ELF-1 (cell line): ENCODE measurements at regions not wholly inside any gene's neighbourhood (a gene's known extent, or its start where the extent isn't known, plus 50 kb on each side); places are given as distances from the start of the nearest gene placed in this dataset.

Source experiments
- DNase-seq: peaks from one replicate; pipeline ENCODE4 v3.0.0-alpha.2; 2016; ENCODE audit warnings: low read depth, low spot score

DNA sequence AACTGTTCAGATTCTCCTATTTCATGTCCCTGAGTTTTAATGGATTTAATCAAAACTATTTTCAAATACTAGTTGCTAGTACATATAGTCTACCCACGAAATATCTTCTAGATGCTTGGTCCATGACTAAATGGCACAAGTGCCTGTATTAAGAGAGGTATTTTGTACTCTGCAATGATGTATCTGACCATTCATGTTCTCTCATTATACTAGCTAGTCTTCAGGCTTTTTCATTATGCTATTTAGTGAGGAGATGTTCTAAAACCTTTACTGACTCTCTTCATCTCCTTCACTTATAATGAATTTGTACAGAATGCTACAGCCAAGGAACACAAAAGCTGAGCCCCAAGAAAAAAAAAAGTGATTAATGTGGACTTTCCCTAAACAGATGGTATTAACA is 222.5 kb downstream of the AHR start:
- no peak for DNase-seq

DNA sequence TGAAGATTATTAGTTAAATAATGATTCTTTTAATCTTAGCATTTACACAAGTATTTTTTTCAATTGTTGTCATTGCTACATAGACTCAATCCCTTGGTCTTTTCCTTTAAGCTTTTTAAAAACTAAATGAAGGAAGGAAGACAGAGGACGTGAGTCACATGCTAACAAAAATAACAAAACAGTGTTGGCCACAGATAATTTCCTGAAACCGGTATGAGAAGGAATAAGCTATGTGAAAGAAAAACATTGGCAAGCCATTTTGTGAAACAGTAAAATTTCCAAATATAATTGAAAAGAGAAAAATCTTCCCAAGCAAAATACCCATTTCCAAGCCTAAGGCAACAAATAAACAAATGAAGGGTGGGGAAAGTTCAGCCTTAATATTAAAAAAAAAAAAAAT is 223.0 kb downstream of the AHR start:
- no peak for DNase-seq

DNA sequence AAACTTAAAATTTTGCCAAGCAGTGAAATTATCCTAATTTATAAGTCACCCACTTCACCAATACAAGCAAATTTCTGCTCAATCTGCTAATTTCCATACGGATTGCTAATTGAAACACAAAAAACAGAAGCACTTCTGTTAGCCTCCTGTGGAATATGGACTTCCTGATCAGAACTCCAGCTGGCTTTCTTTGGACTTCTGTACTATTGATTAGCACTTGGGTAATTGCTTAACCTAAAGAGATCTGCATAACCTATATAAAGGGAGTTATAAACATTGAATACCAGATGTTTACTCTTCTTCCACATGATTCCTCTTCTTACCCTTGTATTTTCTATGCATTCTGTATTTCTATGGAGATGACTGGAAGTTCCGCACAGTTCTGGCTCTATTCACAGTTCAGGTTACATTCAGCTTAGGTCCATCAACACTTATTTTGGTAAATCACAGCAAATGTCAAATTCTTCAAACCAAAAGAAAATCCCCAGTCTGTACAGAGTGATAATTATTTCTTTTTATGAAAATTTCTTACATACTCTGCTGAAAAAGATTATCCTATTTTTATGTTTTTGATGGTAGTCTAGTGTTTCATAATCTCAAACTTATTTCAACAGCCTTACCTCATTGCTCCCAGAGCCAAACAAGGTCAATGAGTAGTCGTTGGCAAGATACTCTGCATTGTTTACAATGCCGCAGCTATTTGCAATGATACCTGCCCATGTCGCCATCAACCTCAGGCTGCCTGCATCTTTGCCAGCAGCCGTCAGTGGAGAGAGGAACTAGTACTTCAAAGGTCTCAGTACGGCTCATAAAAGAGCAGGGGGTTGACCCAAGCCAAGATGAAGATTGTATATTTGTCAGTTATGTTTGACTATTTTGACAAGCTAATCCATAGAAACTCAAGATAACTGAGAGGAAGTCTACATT is 225.6 kb downstream of the AHR start:
- DNase-seq = no peak

DNA sequence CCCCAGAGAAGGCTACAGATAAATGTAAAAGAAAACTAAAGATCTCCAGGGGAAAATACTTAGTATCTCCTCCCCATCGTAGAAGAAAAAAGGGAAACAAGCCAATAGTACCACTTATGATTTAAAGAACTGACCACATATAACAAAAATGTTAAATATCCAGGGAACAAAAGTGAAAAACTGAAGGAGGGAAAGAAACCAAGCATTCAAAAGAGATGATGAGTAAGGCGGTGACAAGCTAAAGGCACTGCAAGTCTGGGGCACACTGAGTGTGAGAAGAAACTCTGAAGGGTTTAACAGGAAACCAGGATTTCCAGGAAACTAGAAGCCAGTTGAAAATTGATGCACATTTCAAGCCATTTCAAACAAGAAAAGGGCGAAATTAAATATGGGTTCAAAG is 226.3 kb downstream of the AHR start:
- DNase-seq = no peak

DNA sequence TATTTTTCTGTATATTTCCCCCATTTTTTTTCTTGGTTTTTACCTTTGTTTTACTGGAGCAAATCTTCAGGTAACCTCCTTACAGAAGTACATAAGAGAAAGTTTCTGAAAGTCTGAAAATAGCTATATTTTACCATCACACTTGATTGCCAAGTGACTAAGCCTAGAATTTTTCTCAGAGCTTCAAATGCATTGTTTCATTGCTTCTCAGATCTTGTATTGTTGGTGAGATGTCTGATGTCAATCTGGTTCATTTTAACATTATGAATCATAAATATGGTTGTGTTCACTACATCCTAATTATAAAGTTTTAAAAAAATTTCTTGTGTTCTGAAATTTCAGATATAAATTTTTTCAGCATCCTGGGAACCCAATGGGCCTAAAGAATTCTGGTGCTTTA is 228.2 kb downstream of the AHR start:
- no peak for DNase-seq

DNA sequence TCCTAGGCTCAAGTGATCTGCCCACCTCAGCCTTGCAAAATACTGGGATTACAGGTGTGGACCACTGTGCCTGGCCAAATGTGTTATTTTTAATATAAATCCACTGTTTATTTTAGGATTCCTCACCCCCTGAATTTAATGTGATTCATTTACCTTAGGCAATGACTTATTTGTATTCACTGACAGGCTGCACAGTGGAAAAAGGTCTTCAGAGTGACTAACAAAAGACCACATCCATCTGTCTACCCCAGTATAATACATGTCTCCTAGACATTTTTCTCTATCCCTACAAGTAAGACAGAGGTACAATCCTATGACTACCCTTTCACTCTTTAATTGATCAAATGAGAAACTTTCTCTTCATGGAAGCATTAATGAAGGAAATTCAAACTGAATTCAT is 230.2 kb downstream of the AHR start:
- no peak for DNase-seq

DNA sequence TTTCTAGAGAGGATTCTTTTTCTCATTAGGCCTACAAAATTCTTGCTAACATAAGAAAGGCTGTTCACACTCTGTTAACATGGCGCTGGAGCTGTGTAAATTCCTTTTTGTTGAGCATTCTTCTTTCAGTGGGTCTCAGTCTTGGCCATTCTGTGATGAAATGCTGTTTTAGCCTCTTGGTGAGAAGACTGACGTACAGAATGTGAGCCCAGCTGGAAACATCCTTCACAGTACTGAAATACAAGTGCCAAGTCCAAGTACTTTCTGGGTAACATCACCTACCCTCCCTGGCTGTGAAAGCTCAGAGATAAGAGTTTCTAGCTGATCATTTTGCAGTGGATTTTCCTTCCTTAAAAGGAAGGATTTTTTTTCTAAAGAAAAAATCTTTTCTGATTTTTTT is 231.8 kb downstream of the AHR start:
- DNase-seq = no peak

DNA sequence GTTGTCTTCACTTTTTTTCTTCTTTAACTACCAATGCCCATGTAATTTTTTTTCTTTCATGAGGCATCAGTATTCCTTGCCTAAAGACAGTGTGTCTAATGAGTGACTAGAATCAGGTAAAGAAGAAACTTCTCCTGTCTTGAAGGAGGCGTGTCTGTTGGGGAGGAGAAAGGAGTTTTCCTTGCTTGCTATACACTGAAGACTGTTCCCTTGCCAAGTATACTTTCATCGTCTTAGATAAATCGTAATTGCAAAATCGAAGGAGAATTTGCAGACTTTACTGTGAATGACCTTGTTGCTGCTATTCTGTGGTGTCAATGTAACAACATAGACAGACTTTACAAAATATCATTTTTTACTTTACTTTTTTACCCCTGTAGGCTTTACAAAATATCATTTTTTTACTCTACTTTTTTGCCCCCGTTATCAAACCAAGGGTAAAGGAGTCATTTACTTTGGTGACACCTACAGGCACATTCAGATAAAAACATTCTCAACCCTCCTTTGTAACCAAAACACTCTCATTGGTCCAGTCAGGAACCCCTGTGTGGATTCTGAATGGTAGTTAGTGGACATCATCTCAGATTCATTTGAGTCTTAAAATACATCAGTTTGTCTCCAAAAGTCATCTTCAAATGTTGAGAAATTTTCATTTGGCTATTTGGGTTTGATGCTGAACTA is 232.4 kb downstream of the AHR start:
- no peak for DNase-seq

DNA sequence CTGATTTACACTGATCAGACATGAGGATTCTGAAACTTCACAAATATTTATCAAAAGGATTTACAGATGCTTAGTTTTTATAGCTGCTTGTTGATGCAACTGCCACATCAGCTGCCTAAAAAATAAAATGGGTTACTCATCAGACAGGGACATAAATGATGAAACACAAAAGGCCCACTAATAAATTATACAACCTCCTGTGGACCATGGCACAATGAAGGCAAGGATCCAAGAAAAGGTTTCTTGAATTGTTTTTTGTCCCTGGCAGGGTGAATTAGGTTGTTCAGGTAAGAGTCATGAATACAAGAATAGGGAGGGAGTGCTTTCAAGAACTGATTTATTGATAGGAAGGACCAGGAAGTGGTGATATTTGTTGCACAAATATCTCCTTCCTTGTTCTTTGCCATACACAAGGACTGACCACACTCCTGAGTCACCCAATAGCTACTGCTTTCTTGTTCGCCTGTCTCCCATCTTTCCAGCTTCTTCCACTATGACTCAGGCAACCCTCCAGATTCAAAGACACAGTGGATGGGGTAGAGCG is 234.5 kb downstream of the AHR start:
- DNase-seq = no peak

DNA sequence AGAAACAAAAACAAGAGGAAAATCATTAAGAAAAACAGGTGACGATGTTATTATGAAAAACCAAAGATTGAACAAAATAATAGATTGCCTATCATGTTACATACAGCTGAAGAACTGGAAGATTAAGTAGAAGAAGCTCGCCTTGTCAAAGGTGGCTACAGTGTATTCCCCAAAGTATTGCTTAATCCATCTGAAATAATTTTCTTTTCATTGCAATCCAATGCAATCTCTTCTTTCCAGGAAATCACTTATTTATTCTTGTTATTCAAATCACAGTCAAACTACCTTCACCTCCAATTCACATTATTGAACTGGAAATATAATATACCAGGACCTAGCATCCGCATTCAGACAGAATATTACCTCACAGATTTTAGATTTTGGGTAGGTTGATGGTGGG is 235.9 kb downstream of the AHR start:
- no peak for DNase-seq

DNA sequence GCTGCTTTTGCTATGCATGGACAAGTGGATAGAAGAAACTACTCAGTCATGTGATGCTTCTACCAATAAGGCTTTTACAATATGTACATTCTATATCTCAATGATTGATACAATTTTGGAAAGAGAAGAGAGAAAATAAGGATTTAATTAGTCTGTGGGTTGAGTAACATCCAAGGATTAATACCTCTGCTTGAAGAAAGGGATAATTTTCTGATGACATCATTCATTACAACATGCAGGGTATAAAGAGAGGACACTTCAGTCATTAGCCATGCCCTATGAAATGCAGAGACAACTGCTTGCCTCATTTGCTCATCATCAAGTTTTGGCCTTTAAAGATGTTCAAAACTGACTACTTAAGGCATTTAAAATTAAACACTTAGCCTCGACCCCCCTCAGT is 237.3 kb downstream of the AHR start:
- DNase-seq = no peak

DNA sequence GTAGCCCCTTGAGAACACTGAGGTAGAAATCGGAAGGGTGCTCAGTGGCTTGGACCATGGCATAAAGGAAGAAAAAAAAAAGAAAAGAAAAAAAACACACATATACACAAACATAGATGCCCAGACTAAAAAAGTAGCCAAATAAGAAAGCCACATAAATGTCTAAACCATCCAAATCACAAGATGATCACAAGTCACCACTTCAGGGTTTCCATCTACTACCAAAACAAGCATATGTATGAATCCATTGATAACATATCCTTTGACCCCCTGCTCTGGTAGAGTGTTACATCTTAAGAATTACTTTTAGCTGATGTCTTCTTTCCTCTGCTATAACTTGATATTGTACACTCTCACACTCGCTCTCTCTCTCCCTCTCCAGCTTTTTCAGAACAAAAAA is 245.9 kb downstream of the AHR start:
- DNase-seq = no peak

DNA sequence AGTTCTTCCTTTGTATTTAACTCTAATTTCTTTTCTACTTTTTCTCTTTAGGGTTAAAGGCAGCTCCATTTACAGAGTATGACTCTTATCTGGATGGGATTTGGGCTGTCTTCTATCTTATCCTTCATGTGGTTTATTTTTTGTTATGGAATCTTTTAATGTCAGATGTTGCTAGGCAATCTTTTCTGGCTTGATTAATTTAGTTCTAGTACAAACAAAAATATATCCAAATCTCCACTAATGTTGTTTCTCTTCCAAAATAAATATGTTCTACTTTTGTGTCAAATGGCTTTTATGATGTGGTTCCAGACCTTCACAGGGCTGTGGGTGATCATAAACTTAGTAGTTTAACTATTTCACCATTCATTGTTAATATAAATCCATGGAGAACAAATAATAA is 246.9 kb downstream of the AHR start:
- no peak for DNase-seq

DNA sequence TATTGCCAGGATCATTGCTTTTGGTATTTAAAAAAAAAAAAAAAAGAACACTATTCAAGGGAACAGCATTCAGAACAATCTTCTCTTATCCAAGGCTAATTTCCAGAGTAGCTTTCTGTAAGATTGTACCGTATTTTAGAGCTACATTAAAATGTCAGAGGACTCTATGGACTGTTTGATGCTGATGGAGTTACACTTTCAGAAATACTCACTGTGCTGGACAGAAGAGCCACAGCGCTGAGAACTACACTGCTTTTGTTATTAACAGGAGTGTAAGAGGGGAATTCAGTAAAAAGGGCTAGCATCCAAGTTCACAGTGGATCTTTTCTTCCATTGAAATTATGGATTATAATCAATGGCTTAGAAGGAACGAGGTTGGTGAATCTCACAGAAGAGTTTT is 247.7 kb downstream of the AHR start:
- DNase-seq = no peak

DNA sequence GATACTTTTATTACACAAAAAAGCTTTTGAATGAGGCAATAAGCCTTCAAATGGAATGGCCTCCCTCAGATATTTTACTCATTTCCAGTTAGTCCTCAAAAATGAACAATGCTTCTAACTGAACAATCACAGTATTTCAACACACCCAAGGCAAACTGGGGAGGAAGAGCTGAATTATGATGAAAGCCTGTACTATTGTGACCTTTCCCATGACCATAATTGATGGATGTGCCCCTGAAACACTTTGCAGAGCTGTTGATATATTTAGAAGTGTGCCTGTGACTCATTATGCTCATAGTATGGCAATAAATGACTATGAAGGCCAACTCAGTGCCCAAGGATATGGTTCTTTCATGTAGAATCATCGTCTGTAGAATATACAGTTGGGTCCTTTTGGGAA is 248.1 kb downstream of the AHR start:
- no peak for DNase-seq

DNA sequence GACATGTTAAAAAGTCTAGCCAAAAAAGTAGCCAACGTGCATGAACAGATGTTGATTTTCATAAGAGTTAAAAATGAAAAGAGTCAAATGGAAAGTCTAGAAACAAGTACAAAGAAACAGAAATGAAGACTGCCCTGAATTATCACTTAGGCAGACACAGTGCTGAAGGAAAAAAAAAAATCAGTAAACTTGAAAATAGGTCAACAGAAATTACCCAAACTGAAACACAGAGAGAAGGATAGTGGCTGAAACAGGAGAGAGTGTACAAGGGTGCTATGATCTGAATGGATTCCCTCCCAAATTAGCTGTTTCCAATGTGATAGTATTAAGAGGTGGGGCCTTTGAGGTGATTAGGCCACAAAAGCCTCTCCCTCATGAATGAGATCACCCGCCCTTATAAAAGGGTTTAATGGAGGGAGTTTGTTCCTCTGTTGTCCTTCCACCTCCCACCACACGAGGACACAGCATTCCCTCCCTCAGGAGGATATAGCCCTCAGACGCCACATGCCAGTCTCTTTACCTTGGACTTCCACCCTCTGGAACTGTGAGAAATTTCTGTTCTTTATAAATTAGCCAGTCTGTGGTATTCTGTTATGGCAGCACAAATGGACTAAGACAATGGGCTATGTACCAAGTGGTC is 249.7 kb downstream of the AHR start:
- peak; percentile 23 for DNase-seq

DNA sequence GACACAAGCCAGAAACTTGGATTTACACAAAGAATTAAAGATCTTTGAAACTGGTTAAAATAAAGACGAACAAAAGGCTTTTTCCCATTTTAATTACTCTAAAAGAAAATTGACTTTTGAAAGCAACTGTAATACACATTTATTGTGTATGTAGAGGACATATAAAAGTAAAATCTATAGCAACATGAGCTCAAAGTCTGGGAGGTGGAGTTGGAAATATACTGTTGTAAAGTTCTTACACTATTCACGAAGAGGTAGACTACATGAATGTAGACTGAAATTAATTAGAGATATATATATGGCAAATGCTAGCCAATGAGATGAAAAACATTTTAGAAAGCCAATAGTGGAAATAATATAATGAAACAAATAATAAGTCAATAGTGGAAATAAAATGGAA is 251.0 kb downstream of the AHR start:
- no peak for DNase-seq

DNA sequence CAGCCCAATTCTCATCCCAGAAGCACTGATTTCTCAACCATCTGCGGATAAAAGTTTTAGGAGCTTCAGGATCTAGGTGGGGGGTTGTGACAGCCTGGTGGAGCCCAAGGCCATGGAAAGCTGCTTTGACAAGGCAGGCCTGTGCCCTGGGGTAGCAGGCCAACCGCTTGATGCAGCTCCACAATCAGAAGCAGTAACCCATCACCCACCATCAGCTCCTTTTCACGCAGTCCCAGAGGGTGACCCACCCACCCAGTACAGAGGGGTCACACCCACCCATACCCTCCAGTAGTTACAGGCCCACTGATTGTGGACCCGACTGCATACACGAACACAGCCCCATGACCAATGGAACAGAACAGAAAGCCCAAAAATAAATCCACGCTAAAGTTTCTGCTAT is 253.9 kb downstream of the AHR start:
- peak; percentile 15 for DNase-seq

DNA sequence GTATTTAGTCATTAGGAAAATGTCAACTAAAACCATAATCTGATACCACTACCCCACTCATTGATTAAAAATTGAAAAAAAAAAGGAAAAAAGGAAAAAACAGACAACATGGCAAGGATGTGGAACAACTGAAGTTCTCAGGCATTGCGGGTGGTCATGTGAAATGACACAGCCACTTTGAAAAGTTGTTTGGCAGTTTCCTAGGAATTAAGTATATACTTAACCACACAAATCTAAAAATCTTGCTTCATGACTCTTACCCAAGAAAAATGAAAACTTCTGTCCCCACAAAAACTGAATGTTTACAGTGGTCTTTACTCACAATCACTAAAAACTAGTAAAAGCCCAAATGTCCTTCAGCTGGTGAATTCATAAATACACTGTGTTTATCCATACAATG is 254.5 kb downstream of the AHR start:
- DNase-seq = no peak

DNA sequence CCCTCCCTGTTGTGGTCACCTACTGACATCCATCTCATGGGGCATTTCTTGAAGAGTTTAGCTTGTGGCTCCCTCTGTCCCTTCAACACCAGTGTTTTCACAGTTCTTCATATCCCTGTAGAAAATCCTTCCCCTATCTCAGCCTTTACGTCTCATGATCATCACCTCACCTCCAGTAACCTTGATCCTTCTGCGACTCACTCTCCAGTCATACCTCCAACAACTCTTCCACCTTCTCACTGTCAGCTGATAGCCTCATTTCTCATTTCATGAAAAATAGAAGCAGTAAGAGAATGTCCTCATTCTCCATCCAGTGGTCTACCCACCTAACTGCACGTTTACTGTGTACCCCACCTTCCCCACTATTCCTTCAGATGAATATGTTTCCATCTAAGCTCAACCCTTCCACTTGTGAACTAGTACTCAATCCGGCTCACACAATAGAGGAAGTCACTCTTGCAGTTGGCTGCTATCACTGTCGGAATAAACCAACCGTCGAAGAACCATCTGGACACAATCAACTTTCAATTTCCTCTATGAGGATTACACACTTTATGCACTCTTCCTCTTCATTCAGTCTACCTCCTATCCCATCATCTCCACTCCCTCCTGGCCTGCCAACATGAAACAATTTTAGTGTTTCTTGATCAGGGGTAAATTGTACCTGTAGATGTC is 256.0 kb downstream of the AHR start:
- DNase-seq = no peak

DNA sequence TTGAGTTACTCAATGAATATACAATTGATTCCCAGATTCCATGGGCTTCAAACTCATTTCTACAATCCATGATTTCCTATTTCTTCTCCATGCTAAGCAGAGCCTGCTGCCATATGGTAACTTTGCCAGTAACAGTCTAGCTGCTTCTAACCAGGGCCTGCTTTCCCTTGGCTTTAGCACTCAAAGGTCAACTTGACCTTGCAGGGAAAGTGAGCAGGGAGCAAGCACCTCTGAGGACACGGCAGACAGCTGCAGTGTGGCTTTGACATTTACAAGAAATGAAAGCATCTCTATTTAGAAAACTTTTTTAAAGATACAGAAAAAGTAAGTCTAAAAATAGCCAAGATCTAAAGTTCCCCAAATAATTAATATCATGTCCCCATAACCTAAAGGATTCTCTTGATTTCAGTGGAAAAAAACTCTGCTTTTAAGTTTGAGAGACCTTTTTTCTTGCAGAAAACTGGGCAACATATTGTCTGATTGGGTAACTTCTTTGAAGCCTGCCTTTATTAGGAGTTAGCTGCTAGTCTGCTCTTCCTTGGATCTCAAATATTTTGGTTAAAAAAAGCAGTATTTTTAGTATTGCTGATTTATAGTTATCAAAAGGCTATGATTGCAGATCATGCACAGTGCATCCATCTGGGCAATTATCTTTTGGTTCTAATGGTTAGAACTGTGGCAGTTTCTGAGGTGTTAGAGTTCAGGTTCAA is 257.9 kb downstream of the AHR start:
- DNase-seq = no peak
